SW 1271 (cell line): ENCODE measurements at regions not wholly inside any gene's neighbourhood (a gene's known extent, or its start where the extent isn't known, plus 50 kb on each side); places are given as distances from the start of the nearest gene placed in this dataset.
"Not testable (repeated sequence)": the region's sequence is repeated elsewhere in the genome, so short reads cannot be mapped to it uniquely, and the experiment has no call there.

Experiments
- DNase-seq, 2 experiments: peaks; one replicate each; lab custom pipeline; 2025; lab: John Stamatoyannopoulos, UW

GRCh38 chr6:81126150-81126549 lies 626.3 kb downstream of the TENT5A start:
- DNase-seq, result no peak

DNA sequence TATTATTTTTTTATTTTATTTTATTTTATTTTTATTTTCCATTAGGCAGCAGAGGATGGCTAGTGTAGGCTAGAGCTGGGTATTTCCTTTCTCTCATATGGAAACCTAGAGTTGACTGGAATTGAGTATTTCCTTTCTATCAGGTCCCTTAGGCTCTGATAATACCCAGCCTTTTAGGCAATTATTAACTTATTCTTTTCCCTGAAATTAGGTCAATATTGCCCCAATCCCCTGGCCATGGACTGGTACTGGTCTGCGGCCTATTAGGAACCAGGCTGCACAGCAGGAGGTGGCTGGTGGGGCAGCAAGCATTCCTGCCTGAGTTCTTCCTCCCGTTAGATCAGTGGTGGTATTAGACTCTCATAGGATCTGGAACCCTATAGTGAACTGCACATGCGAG lies 632.2 kb downstream of the TENT5A start:
- DNase-seq, result no peak

GRCh38 chr6:81105998-81106397 lies 646.5 kb downstream of the TENT5A start:
- DNase-seq, result peak in 1 of 2 experiments; percentile 3

- DNase-seq, result no peak
These were observed 654.2 kb downstream of the TENT5A start for GRCh38 chr6:81098109-81098814.

DNA sequence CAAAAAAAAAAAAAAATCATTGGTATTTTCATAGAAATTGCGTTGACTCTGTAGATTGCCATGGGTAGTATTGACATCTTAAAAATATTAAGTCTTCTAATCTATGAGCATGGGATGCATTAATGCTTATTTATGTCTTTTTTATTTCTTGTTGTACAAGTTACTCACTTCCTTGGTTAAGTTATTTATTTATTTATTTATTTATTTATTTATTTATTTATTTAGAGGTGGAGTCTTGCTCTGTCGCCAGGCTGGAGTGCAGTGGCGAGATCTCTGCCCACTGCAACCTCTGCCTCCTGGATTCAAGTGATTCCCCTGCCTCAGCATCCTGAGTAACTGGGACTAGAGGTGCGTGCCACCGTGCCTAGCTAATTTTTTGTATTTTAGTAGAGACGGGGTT lies 656.0 kb downstream of the TENT5A start:
- DNase-seq, result not testable (repeated sequence)

DNA sequence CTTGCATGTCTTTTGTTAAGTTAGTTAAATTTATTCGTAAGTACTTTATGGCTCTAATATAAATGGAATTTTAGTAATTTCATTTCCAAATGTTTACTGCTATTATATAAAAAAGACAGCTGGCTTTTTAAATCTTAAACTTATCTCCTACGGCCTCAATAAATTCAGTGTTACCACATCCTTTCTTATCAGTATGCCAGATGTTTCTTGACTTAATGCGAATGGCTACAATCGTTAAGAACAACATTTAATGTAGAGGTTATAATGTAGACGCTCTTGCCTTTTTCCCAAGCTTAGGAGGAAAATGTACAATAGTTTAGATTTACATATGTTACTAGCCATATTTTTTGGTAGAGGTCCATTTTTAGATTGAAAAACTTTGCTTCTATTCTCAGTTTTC lies 659.4 kb downstream of the TENT5A start:
- DNase-seq, result no peak

DNA sequence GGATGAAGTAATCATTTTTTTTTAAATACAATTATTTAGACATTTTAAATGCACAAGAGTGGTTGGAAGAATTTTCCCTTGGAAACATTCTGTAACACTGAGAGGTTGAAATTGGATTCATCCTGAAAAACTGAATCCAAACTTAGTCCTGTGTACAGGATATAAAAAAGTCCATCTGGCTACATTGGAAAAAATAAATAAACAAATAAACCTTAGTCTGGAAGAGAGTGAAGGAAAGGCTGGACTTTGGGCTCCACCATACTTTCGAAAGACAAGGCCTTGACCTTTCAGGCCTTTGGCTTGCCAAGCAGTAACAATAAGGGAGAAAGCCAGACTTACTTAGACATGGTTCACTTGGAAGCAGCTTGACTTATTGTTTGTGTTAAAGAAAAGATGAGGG lies 664.3 kb downstream of the TENT5A start:
- DNase-seq, result no peak

DNA sequence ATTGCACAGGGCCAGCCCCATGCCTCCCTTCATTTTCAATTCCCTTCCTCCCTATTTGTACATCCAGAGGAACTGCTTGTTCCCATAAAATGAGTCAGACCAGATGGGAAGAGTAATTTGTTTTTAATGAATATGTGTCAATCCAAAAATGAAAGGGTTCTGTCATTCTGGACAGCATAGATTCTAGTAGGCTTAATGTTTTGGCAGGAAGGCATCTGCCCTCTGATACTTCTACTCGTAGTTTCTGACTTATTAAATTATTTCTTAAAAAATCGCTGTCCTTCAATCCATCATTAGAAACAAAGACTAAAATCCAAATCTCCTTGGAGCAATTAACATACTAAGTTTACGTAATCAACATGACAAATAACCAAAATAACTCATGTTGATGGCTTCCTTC lies 665.5 kb downstream of the TENT5A start:
- DNase-seq, result no peak

DNA sequence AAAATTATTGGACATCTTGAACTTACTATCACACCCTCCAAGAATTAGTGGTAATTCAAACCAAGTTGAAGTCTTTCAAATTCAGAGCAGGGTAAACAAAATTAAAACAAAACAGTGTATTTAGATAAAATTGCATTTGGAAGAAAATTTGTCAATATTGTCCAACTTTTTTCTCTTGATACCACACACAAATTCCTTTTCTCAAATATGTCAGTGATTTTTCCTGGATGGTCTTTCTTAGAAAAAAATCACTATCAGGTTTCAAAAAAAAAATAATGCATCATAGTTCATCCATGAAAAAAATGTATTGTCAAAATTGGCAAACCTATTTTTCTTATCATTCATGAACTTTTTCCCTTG lies 667.1 kb downstream of the TENT5A start:
- DNase-seq, result no peak

- no peak for DNase-seq
These were observed 667.6 kb downstream of the TENT5A start for GRCh38 chr6:81084776-81085430.

DNA sequence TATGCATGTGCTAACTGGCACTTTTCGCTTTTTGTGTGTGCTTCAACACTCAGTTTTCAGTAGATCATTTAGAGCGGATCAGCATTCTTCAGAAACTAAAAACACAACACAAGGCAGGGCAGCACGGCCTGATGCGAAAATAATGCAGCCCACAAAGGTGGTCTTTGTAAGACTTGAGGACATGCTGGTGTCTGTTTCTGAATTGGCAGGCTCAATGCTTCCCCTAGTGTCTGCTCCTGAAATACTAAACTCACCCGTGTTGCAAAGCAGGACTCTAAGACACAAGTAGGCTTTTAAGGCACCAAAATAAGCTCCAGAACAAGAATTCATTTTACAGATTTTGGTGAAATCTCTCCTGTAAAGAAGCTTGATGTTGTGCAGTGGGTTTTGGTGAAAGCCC lies 676.5 kb downstream of the TENT5A start:
- DNase-seq, result peak in 1 of 2 experiments; percentile 4

DNA sequence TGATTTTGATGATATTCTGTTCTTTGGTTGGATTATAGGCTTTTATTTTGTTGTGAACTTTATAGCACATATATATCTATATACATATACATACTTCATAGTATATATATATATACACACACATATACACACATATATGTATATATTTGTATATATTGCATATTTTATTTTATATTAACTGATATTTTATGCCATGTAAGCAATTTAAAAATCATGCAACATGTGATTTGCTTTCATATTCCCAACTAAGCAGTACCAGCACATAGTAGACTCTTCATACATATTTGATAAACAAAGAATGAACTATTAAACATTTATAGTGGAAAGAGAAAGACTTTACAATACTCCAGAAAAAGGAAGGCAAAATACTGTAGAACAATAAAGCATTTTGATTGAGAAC lies 679.2 kb downstream of the TENT5A start:
- DNase-seq, result no peak

DNA sequence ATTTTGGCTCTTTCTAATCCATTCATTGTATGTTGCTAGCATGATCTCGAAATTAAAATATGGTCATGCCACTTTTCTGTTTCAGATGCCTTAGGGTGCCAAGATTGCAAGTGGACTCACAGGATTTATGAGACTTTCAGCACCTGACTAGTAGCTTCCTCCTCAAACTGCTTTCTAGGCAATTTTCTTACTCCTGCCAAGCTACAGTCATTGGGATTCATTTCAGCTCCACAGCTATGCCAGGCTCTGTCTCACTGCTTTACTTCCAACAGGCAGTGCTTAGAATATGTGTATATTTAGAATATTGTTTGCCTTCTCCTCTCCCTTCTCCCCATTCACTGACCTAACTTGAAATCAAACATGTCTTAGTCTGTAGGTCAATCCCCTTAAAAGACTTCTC lies 681.4 kb downstream of the TENT5A start:
- DNase-seq, result no peak

- DNase-seq, result no peak
These were observed 685.4 kb downstream of the TENT5A start for GRCh38 chr6:81067057-81067456.

GRCh38 chr6:81063891-81064290 lies 688.6 kb downstream of the TENT5A start:
- no peak for DNase-seq

DNA sequence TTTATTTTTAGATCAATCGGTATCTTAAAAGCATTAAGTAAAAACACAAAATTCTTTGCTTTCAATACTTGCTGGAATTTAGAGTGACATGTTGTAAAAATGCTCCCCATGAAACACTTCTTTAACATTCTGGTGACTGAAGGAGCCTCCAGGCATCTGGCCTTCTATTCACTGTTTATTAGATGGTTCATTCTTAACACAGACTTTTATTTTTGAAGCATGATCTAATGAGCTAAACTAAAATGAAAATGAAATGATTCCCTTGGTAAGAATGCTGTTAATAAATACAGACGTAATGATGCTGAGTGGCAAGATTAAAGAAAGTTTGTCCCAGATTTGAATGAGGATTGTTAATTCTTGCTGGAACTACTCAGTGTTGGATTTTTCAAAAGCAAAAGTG lies 698.4 kb downstream of the TENT5A start:
- no peak for DNase-seq

DNA sequence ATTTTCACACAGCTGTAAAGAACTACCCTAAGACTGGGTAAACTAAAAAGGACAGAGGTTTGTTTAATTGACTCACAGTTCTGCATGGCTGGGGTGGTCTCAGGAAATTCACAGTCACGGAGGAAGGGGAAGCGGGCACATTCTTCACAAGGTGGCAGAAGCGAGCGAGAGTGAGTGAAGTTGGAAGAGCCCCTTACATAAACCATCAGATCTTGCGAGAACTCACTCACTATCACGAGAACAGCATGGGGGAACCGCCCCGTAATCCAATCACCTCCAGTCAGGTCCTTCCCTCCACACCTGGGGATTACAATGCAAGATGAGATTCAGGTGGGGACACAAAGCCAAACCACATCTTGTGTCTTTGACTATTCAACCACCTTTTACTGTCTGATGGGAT lies 700.5 kb downstream of the TENT5A start:
- no peak for DNase-seq

GRCh38 chr6:81049425-81050042 lies 702.9 kb downstream of the TENT5A start:
- no peak for DNase-seq

DNA sequence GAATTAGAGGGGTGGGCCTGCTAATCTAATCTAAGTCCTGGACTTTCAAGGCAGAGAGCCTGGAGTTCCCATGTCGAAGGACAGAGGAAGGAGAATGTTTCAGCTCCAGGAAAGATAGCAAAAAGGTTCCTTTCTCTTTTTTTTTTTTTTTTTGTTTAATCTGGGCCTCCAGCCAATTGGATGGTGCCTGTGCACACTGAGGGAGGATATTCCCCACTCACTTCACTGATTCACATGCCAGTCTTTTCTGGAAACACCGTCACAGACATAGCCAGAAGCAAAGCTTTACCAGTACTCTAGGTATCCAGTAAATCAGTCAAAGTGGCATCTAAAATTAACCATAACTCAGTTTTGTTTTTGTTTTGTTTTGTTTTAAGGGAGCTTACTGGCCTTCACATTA lies 721.1 kb downstream of the TENT5A start:
- DNase-seq, result no peak

- no peak for DNase-seq
These were observed 726.4 kb downstream of the TENT5A start for GRCh38 chr6:81026041-81026553.

- DNase-seq, result no peak
These were observed 728.8 kb downstream of the TENT5A start for GRCh38 chr6:81023709-81024108.

GRCh38 chr6:81023007-81023582 lies 729.4 kb downstream of the TENT5A start:
- peak in 1 of 2 experiments; percentile 3 for DNase-seq

GRCh38 chr6:81017586-81017985 lies 734.9 kb downstream of the TENT5A start:
- not testable (repeated sequence) for DNase-seq
